HPDE6-E6E7 (cell line): ENCODE measurements at regions not wholly inside any gene's neighbourhood (a gene's known extent, or its start where the extent isn't known, plus 50 kb on each side); places are given as distances from the start of the nearest gene placed in this dataset.

Experiments used
- DNase-seq: peaks from one replicate; pipeline ENCODE4 v3.0.0; 2011; ENCODE audit warnings: missing footprints; ENCODE audit errors: extremely low spot score

DNA sequence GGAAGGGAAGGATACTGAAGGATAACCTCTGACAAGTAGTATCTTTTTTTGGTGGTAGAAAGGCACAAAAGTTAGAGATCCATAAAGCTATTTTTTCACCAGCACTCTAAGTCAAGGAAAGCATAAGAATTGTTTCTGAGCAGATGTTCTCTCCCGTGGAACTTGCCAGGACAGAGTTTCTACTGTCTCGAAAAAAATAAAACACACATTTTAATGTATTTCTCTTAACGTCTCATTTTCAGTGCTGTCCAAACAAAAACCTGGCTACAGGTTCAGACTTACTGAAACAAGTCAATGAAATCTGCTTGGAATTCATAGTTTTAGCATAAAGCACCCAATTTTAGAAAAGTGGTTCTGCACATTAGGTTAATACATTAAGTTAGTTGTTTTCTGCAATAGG lies 338.3 kb downstream of the LTN1 start:
- DNase-seq, result no peak

DNA sequence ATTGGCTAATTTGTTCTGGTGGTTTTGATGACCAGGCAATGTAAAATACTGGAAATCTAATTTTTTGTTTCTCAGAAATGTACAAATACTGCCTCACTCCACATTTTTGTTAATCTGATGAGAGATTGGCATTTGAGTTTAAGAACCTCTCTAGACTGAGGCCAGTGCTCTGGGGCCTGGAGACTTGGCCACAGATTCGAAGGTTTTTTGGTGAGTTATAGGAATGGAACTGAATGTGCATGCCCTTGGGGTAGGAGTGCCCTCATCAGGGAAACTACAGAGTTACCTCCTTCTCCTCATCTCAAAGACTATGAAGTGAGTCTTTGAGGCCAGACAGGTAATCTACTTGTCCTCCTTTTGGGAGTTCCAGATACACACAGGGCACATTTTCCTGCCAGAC lies 347.9 kb downstream of the LTN1 start:
- DNase-seq, result peak; percentile 16

DNA sequence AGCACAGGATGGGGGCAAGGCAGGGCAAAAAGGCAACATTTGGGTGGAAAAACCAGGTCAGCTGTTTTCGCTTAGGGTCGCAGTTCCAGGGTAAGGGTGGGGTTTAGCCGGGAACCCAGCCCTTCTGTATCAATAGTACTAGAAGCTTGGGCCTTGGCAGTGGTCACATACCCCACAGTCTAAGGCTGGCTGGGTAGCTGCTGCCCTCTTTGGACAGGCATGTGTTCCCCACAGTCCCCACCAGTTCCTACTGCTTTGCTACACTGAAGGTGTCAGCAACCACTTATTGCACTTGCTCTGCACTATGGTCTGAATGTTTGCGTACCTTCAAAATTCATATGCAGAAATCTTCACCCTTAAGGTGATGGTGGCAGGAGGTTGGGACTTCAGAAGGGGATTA lies 349.8 kb downstream of the LTN1 start:
- no peak for DNase-seq

DNA sequence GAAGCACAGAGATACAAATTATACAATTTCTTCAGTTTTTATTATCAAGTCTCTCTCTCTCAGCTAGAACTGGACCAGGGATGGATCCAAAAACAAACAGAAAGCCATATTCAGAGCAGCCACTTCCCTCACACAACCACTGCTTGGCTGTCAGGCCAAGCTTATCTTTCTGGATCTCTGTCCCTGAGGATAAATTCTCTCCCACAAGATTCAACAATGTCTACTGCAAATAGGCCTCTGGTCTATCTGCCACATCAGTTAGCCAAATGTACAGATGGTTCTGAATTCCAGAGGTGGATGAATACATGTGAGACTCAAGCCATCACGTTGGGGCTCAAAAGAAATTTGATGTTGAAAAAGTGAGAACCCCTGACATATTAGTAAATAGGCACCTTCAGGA lies 350.9 kb downstream of the LTN1 start:
- DNase-seq, result no peak

DNA sequence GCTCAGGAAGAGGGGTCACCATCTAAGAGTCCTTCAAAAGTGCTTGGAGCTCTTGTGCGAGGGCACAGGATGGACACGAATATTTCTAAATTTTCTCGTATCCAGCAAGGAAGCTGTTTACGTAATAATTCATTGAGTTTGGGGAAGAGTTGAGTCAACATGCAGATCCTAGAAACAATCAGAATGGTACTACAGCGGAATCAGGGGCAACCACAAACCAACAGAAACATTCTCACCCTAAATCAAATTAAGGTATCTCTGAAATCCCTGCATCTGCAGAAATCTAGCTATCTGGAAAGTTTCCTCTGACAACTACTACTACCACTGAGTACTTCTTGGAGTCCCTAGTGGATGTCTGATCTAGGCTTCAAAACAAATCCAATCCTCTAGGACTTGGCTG lies 352.4 kb downstream of the LTN1 start:
- DNase-seq, result no peak

DNA sequence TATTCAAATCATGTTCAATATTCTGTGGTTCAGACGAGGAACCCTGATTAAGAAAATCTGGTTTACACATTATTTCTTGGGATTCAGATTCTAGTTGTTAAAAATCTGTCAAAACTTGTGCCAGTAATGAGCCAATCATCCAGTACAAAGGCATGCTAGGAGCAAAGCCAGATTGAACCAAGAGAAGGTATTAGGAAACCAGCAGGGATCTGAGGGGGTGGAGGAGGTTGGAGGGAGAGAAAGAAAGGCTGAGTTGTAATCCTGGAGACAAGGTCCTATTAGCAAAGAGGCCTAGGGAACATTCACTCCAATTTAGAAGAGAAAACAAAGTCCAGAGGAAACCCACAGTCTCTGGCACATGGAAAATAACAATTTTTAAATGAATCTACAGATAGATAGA lies 352.9 kb downstream of the LTN1 start:
- DNase-seq, result no peak

DNA sequence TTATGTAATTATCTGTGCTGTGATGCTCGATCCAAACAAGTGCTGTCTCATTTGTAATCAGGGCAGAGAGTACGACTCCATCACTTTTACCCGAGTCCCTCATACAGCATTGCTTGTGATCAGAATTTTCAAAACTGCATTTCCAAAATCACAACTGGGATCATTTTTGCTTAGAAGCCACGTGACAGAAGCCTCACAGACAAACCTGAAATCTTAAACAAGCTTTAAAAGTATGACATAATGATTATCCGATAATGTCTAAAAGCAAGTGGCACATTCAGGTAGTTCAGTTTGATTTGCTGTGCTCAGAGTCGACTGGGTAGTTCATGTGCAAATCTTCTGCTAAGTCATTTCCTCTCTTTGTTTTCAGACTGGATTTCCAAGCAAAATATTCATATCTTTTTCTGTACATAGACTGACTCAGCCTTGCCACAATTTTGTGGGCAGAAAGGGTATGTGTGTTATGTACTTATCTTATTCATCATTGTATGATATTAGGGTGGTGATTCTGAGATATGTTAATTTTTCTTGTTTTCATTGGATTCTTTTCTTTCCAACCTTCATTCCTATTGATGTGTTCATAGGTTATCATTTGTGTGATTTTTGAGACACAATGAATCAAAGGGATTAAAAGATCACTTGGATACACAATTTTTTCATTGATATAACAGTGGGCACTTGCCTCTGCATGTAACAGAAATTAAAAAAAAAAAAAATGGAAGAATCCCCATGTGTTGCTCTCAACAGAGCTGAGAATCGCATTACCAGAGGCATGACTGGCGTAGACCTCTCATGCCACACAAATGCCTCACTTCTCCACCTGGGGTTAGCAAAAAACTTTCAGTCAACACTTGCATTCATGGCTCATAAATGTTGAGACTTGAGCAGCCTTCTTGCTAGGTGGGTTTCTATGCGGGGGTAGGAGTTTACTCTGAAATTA lies 355.7 kb downstream of the LTN1 start:
- peak; percentile 63 for DNase-seq

DNA sequence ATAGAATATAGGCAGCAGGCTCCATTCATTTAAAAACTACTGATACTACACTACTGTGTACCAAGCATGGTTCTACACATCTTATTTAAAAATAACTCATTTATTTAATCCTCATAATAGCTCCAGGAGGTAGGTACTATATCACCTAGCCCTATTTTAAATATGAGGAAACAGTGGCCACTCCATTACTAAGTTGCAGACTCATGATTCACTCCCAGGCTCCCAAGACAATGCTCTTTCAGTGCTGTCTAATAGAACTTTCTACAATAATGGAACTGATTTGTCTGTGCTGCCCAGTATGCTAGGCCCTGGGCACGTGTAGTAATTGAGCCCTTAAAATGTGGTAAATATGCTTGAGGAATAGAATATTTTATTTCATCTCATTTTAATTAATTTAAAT lies 357.1 kb downstream of the LTN1 start:
- DNase-seq, result no peak

DNA sequence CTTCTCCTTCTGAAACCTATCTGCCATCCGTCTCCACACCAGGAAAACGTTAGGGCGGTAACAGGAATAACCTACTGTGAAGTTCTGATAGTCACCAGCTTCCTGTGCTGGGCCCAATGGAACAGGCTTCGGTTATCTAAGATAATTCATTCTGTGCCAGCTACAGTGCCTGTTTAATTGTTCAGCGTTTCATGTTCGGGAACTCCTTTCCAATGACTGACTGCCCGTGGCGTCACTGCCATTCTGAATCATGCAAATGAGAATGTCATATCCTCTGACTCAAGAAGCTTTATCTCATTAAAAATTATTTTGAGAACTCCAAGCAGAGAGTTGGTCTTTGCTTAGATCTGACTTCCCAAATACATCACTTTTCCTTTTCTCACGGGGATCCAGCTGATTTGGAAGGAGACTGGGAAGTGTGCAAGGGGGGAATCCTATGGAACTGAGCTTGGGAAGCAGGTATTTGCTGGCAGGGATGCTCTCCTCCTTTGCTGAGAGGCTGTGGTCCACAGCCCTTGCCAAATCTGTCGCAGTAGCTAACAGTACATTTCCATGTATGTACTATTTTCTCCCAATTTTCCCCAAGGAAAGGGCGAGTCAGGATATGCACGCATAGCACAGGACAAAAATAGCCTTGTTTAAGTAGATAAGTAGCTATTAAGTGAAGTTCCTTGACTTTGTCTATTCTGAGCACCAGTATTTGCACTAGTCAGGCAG lies 358.7 kb downstream of the LTN1 start:
- peak; percentile 19 for DNase-seq

DNA sequence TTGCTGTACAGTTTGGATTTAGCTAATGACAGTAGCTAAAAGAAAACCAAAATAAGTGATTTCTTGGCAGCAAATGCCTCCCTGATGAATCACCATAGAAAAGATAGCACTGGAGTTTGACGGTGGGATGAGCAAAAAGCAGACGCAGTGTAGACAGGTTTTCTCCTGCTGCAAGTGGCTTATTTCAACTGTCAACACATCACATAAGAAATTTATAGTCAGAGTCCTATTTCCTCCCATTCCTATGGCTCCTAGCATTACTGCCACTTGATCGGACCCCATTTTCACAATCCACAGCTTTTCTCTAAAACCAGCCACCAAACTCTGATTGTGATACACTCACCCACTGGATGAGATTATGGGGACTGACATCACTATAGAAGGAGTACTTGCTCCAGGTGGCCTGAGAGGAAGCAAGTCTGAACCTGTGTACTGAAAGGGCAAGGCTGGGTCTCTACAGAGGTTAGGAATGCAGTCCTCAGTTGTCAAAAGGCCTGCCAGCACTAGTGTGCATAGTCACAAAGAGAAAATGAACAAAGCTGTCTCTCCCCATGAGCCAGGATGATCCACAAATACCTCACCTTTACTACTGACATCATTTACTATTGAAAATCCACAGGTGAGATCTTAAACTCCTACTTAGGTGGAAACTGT lies 359.8 kb downstream of the LTN1 start:
- DNase-seq, result peak; percentile 79

DNA sequence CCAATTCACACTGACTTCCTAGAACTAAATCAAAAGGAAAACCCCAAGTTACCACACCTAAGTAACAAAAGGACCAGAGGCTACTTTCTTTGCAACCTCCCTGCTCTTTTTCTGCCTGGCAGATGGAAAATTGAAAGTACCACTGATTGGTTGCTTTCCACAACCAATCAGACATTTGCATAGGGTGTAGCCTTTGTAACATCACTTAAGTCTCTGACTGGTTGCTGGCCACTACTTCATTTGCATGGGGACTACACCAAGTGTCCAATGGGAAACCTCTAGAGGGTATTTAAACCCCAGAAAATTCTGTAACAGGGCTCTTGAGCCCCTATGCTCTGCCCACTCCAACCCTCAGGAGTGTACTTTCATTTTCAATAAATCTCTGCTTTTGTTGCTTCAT lies 365.0 kb downstream of the LTN1 start:
- DNase-seq, result no peak

DNA sequence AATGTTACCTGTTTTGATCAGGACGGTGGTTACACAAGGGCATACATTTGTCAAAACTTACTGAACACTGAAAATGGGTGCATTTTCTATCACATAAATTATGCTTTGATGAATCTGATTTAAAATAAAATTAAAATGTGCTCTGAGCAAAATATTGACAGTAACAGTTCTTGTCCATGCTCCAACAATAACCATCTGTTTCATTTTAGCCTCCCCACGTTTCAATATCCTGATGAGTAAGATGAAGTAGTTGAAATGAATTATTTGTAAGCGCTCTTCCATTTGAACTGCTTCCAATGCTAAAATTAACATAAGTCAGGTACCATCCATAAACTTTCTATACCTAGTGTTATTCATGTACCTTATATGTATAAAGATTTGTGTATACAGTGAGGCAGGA lies 365.4 kb downstream of the LTN1 start:
- DNase-seq, result no peak

DNA sequence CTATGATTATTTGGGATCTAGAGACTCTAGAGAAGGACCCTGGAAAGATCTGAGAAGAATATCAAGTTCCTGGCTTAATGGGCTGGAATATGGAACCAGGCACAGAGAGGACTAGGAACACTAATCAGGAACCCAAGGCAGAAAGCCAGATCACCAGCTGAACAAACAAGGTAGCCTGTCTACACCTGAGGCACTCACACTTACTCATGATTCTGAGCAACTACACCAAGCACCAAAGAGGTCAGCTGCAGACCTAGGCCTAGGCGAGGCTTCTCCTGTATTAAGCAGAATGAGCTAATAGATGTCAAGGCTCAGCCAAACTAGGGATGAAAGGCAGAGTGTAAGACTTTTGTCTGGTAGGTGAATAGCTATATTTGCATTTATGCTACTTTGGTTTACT lies 368.1 kb downstream of the LTN1 start:
- no peak for DNase-seq

DNA sequence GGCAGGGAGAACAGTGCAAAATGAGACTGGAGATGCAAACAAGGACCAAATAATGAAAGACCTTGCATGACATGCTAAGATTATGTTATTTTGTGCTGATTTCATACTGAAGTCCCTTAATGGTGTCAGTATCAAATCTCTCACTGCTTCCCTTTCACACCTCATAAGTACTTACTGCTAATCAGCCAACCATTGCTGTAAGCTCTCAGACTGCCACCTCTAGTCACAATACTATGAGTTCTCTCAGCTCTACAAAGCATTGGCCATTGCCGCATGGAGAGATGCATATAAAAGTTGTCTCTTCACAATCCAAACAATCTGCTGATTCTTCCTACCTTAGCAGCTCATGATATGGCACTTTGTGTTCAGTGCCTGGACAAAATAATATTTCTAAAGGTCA lies 375.4 kb downstream of the LTN1 start:
- DNase-seq, result no peak

DNA sequence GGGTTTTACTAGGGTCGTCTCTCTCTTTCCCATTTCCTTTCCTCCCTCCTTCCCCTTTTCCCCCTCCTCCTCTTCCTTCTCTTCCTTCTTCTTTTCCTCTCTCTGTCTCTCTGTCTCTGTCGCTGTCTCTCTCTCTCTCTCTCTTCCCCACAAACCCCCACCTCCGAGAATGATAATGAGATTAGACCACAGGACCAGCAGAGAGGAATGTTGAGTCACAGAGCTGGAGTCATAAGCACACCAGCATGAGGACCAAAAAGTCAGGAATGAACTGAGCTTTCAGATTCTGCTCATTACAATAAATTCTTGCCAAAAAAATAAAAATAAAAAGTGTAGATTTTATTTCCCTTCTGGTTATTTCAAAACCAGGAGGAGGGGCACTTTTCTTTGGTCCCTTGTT lies 377.4 kb downstream of the LTN1 start:
- no peak for DNase-seq

DNA sequence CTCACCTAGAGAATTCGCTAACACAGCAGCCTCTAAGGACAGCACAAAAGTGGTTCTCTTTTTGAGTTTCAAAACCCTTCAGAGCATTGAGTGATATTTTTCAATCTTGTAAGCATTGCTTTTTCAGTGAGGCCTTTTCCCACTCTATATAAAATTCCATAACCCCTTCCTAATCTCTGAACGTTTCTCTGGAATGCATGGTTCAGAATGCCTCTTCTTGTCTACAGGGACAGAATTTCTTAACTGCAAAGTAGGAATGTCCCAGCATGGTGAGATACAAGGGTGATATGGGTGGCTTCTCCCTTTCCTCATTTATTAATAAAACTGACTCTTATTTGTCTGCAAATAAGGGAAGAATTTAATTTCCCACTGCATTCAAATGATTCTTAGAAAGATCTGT lies 377.9 kb downstream of the LTN1 start:
- no peak for DNase-seq

DNA sequence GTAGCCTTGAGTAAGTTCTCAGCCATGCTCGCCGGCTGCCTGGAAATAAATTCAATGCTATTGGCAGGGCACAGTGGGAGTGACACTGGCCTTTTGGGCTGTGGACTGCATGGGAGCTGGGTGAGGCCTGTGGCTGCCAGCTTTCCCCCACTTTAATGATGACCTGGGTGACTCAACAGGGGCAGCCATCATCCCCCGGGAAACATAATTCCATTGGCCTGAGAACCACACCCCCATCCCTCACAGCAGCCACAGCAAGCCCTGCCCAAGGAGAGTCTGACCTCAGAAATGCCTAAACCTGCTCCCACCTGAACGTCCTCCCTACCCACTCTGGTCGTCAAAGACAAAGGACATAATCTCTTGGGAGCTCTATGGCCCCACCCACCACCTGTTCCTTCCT lies 384.0 kb downstream of the LTN1 start:
- no peak for DNase-seq

DNA sequence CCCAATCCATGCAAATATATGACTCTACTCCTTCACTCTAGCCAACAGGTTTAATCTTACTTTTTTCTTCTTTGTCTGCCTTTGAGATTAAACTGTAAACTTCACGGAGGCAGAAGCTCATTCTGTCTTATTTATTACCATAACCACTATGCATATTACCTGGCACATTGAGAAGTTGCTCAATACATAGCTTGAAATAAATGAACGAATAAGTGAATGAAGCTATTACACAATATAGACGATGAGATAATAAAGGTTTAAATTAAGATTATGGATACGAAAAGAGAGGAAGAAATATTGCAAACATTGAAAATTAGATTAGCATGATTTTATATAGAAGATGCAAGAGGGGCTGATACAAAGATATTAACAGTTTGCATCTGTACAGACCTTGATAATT lies 385.1 kb downstream of the LTN1 start:
- DNase-seq, result no peak

DNA sequence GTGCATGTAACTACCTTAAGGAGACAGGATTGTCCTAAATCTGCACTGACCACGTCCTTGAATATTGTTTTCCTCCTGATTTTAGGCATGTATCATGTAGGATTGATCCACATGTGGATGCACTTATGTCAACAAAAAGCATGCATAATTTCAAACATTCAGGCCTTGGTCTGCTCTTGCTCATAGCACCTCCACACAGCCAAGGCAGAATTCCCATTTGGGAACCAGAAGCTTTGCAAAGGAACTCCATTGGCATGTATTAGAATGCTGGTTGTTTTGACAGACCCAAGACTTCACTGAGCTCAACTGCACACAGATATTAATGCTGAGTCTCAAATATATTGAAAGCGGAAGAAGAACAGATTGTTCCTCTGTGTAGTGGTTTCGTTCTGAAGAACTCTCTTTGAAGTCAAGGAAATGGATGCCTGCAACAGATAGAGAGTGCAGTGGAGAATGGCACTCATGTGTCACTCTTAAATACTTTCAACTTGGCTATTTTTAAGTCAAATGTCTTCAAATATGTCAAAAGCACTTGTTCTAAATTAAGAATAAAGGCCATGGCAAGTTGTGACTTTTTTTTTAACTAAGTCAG lies 387.6 kb downstream of the LTN1 start:
- DNase-seq, result no peak

DNA sequence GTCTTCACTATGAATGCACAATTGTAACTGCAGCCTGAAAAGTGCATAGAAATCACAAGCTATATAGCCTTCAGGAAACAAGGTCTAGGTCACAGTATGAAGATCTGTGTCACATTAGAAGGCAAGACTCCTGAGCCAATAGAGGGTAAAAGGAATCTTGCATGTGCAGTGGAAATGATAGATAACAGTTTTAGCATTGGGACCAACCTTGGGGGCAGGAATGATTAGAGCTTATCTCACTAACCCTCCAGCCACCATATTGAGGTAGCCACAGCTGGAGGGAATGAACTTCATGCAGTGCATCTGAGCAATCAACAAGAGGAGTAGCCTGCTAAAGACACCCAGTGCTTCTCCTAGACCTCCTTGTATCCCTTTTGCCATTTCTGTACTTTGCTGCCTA lies 390.1 kb downstream of the LTN1 start:
- no peak for DNase-seq

DNA sequence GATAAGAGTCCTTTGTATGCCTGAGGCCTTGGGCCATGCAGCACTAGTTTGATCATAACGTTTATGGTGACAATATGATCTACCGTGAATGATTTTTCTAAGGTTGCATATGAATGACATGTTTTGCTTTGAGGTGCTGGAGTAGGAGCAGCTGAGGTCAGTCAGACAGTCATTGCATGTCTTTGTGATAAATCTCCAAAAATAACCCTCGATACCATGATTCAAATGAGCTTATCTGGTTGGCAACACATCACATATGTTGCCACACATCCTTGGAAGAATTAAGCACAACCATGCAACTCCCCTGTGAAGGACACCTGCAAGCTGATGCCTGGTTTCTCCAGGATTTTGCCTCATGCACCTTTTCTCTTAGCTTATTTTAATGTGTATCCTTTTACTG lies 394.5 kb downstream of the LTN1 start:
- DNase-seq, result no peak

DNA sequence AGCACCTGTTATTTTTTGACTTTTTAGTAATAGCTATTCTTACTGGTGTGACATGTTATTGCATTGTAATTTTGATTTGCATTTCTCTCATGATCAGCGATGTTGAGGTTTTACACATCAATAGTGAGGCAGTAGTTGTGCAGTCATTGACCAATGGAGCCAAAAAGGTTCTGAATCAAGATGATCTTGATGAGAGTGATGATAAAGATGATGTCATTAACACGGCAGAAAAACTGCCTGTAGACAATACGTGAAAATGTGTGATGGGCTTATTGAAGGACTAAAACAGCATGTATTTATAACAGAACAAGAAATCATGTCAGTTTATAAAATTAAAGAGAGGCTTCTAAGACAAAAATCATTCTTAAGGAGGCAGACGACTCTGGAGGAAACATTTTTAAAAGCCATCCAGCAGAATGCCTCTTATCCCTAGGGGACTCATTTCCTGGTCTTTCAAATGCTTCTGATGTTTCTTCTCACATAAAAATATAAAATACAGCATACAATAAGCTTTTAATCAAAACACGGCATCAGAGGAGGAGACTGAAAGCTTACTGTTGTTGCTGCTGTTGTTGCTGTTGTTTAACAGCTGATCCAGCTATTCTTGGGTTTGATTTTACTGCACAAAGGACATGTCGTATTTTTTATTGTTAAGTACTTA lies 400.3 kb downstream of the LTN1 start:
- no peak for DNase-seq
